Stomach (tissue), 4 donors: ENCODE measurements at regions not wholly inside any gene's neighbourhood (a gene's known extent, or its start where the extent isn't known, plus 50 kb on each side); places are given as distances from the start of the nearest gene placed in this dataset.

Experiments
- CTCF ChIP-seq, 7 experiments: fragments of 450-650 bp in 4 of 7; fragments of 200-600 bp in 3 of 7; sonication (generic) in 3 of 7; IDR thresholded peaks; one replicate each; pipeline ENCODE4 v1.5.1; 2016 to 2019; ENCODE audit warnings: antibody characterized with exemption in 7 of 7, control low read depth in 2 of 7, mild to moderate bottlenecking in 1 of 7
- EP300 ChIP-seq: sonication (generic); formaldehyde crosslinking; IDR thresholded peaks from one replicate; pipeline ENCODE4 v1.6.1; 2017; ENCODE audit warnings: antibody characterized with exemption
- POLR2A ChIP-seq, 4 donors: fragments of 450-650 bp; IDR thresholded peaks; one replicate each; pipeline ENCODE4 v1.6.1; 2016; ENCODE audit warnings: antibody characterized with exemption in 4 of 4, control low read depth in 2 of 4, mild to moderate bottlenecking in 1 of 4, moderate library complexity in 1 of 4
- POLR2AphosphoS5 ChIP-seq, 3 donors: sonication (generic); formaldehyde crosslinking; IDR thresholded peaks; one replicate each; pipeline ENCODE4 v1.6.1; 2016; ENCODE audit warnings: antibody characterized with exemption in 3 of 3

GRCh38 chr17:14557480-14557879, 256.6 kb downstream of the HS3ST3B1 start:
- no peak for TF ChIP-seq CTCF (IDR thresholded peaks at IDR 0.05)
- no peak for TF ChIP-seq POLR2A (IDR thresholded peaks at IDR 0.05)
- TF ChIP-seq POLR2AphosphoS5 (IDR thresholded peaks at IDR 0.05): no peak
- no peak for TF ChIP-seq EP300
